ENCODE measurements at regions not wholly inside any gene's neighbourhood (a gene's known extent, or its start where the extent isn't known, plus 50 kb on each side); places are given as distances from the start of the nearest gene placed in this dataset.

- TF ChIP-seq BHLHE40 (IDR thresholded peaks at IDR 0.05; ENCODE audit: borderline replicate concordance) (no peak), FOXK2 (IDR thresholded peaks at IDR 0.05) (no peak), ZNF384 (IDR thresholded peaks at IDR 0.05) (no peak), LEF1 (IDR thresholded peaks at IDR 0.05; ENCODE audit: borderline replicate concordance) (no peak), FOXA1 (IDR thresholded peaks at IDR 0.05) (no peak), SP1 (IDR thresholded peaks at IDR 0.05) (no peak), SUZ12 (IDR thresholded peaks at IDR 0.05) (no peak)
Observed at GRCh38 chr6:160899671-160900430, 91.7 kb upstream of the MAP3K4 start.

All from HEK293T (cell line).